Muscle of leg (tissue), 3 donors: ENCODE measurements at regions not wholly inside any gene's neighbourhood (a gene's known extent, or its start where the extent isn't known, plus 50 kb on each side); places are given as distances from the start of the nearest gene placed in this dataset.

Experiments
- DNase-seq: peaks from one replicate; pipeline ENCODE4 v3.0.0; 2013
- H3K27ac ChIP-seq: one replicate; pipeline ENCODE4 v1.5.1; 2013; ENCODE audit warnings: mild to moderate bottlenecking, low read length, control low read depth
- H3K27me3 ChIP-seq: one replicate; pipeline ENCODE4 v1.6.1; 2013; ENCODE audit warnings: low read length; ENCODE audit not compliant: control insufficient read depth, insufficient read depth
- H3K36me3 ChIP-seq: one replicate; pipeline ENCODE4 v1.6.1; 2013; ENCODE audit warnings: low read length; ENCODE audit not compliant: control insufficient read depth, insufficient read depth
- H3K4me1 ChIP-seq: one replicate; pipeline ENCODE4 v1.6.1; 2013; ENCODE audit warnings: low read length; ENCODE audit not compliant: control insufficient read depth, insufficient read depth
- H3K4me3 ChIP-seq: one replicate; pipeline ENCODE4 v1.5.1; 2013; ENCODE audit warnings: low read length, control low read depth
- H3K9me3 ChIP-seq: replicated peaks from 2 replicates; pipeline ENCODE4 v1.6.1; 2013; ENCODE audit warnings: low read depth, low read length; ENCODE audit not compliant: control insufficient read depth
- WGBS: methylation state at CpG from one replicate; pipeline ENCODE4 v1.1.5; 2013; ENCODE audit warnings: missing lambda C conversion rate; ENCODE audit not compliant: insufficient coverage; 5-methylcytosine and 5-hydroxymethylcytosine counted together

- Histone ChIP-seq H3K36me3 (no peaks in the 10 kb centered on the region), H3K27me3 (no peaks in the 10 kb centered on the region), H3K4me3 (no peak overlapping the region), H3K4me1 (no peaks in the 10 kb centered on the region), H3K9me3 (no peaks in the 10 kb centered on the region), H3K27ac (no peak overlapping the region)
- peak; percentile 11 for DNase-seq
Observed at GRCh38 chr4:167290678-167291077, 56.4 kb upstream of the SPOCK3 start.

DNA sequence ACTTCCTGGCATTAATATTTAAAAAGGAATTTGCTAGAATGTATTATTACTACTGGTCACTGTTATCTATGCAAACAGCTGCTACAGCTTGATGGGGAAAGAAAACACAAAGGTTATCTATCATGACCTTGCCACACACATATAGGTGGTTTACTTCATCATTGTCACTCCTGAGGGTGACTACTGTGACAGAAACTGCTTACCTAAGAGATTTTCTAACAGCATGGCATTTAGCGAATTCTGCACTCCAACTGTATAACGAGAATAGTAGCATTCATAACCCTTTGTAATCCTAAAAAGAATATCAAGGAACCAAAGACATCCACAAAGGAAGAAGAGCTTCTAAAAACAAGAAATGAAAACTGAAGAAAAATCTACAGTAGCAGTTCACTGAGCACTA is 74.6 kb upstream of the SPOCK3 start:
- H3K4me3 ChIP-seq = no peak overlapping the region
- H3K9me3 ChIP-seq = no peaks in the 10 kb centered on the region
- no peak overlapping the region for H3K27ac ChIP-seq
- no peak for DNase-seq
- H3K4me1 ChIP-seq = no peaks in the 10 kb centered on the region
- no peaks in the 10 kb centered on the region for H3K27me3 ChIP-seq
- WGBS = no CpG with 5 or more reads among the region's 2 CpGs
- H3K36me3 ChIP-seq = no peaks in the 10 kb centered on the region

DNA sequence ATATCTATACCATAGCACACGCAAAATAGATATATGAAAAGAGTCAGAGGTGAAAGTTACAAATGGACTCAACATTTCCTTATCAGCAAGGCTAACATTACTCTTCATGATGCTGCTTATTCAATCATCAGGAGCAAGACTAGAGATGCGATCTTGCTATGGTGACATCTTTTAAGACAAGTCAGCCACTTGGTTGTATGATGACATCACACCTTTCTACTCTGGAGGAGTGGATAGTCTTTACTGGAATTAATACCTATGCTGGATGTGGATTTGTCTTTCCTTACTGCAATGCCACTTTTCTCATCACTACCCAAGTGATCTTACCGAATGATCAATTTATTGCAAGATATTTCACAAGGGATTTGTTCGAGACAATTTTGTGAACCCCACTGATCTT is 87.0 kb upstream of the SPOCK3 start:
- WGBS = no CpG with 5 or more reads among the region's 4 CpGs
- Histone ChIP-seq H3K9me3 (no peaks in the 10 kb centered on the region), H3K4me3 (no peak overlapping the region), H3K4me1 (no peaks in the 10 kb centered on the region), H3K36me3 (no peaks in the 10 kb centered on the region), H3K27me3 (no peaks in the 10 kb centered on the region), H3K27ac (no peak overlapping the region)
- no peak for DNase-seq

DNA sequence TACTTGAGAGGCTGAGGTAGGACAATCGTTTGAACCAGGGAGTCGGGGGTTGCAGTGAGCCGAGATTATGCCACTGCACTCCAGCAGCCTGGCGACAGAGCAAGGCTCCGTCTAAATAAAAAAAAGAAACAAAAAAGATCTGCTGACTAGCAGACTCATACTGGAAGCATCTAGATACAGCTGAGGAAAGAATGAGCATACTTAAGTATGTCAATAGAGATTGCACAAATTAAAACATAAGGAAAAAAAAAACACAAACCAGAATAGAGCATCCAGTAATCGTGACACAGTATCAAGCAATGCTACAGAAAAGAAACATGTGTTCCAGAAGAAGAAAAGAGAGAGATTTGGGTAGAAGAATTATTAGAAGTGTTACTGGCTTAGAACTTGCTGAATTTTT is 105.5 kb upstream of the SPOCK3 start:
- no peak overlapping the region for H3K27ac ChIP-seq
- no peaks in the 10 kb centered on the region for H3K9me3 ChIP-seq
- no peaks in the 10 kb centered on the region for H3K36me3 ChIP-seq
- no peak overlapping the region for H3K4me3 ChIP-seq
- 85% methylated on average over 3 of the region's 6 CpGs for WGBS
- DNase-seq = no peak
- H3K27me3 ChIP-seq = no peaks in the 10 kb centered on the region
- H3K4me1 ChIP-seq = no peaks in the 10 kb centered on the region

DNA sequence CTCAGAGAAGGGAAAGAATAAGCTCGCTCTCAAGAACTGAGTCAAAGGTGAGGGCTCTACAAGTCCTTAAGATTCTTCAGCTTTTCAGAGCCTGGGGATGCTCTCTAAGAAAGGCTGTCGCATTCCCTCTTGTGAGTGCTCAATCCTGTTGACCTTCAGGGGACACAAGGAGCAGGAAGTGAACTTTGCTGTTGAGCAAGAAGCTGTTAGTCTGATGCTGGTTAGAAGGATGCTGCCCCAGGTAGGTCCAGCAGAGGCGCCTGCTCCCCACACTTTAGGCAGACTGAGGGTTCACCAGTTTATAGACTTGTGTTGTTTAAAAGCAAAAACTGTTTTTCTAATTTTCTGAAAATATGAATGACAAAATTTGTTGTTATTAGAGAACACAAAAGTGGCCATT is 125.4 kb upstream of the SPOCK3 start:
- Histone ChIP-seq H3K27me3 (no peaks in the 10 kb centered on the region), H3K4me3 (no peak overlapping the region), H3K4me1 (no peaks in the 10 kb centered on the region), H3K36me3 (no peaks in the 10 kb centered on the region), H3K9me3 (no peaks in the 10 kb centered on the region), H3K27ac (no peak overlapping the region)
- 73% methylated on average over 1 of the region's 3 CpGs for WGBS
- no peak for DNase-seq

- Histone ChIP-seq H3K27ac (no peak overlapping the region), H3K4me3 (no peak overlapping the region), H3K27me3 (no peaks in the 10 kb centered on the region), H3K9me3 (no peaks in the 10 kb centered on the region), H3K36me3 (no peaks in the 10 kb centered on the region), H3K4me1 (no peaks in the 10 kb centered on the region)
- DNase-seq = peak; percentile 1
- WGBS = no CpG with 5 or more reads among the region's 4 CpGs
Observed at GRCh38 chr4:167379076-167379835, 145.0 kb upstream of the SPOCK3 start.

DNA sequence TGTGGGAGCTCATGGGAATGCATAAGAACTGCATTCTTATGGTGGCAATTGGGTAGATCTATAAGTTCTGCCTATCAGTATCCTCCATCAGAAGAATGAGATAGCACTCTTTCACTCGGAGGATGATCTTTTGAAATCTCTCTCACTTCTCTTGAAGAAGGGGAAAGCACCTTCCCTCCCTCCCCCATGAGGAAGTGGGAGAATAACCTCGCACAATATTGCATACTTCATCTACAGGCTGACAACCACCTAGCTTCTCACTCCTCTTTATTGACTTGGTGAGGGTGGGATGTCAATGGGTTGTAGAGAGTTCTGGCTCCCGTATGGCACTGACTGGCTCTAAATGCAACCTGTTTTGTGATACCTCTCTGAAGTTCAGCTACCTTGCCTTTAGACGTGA is 146.7 kb upstream of the SPOCK3 start:
- WGBS = 85% methylated on average over 2 of the region's 4 CpGs

DNA sequence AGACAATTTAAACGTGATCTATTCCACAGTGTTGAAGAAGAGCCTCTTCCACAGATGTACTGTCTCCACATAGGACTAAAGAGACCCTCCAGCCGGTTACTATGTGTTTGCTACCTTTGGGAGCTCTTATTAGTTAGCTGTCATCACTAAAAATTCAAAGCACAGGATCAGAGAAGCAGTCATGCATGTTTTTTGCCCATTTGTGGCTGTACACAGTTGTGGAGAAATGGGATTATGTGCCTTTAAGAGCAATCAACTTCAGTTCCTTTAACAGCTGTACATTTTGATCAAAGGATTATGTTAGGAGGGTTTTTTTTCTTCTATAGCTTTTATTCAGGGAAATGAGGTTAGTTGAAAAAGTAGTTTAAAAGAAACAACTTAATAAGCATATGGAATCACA is 149.0 kb upstream of the SPOCK3 start:
- WGBS = no CpG with 5 or more reads among the region's 2 CpGs
- DNase-seq = no peak
- H3K4me3 ChIP-seq = no peak overlapping the region
- no peak overlapping the region for H3K27ac ChIP-seq
- H3K4me1 ChIP-seq = no peaks in the 10 kb centered on the region
- no peaks in the 10 kb centered on the region for H3K27me3 ChIP-seq
- no peaks in the 10 kb centered on the region for H3K9me3 ChIP-seq
- no peaks in the 10 kb centered on the region for H3K36me3 ChIP-seq

More for the DNA sequence above, 146.7 kb upstream of the SPOCK3 start:
- no peaks in the 10 kb centered on the region for H3K36me3 ChIP-seq
- no peak overlapping the region for H3K4me3 ChIP-seq
- no peak for DNase-seq
- H3K9me3 ChIP-seq = no peaks in the 10 kb centered on the region
- H3K27ac ChIP-seq = no peak overlapping the region
- no peaks in the 10 kb centered on the region for H3K4me1 ChIP-seq
- H3K27me3 ChIP-seq = no peaks in the 10 kb centered on the region

DNA sequence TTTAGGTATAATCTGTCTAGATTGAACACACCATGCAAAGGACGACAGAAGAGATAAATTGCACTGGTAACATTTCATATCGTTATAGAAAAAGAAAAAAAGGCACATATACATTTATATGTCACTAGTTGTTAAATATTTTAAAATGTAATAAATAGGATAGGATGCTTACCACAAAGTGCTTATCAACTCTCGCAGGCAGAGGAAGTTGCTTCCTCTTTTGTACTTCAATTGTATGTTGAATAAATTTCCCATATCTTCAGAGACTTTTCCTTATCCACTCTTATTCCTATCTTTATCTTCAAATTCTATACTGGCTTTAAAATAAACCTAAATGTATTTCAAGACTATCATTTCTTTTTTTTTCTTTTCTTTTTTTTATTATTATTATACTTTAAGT is 163.3 kb upstream of the SPOCK3 start:
- Histone ChIP-seq H3K4me1 (no peaks in the 10 kb centered on the region), H3K9me3 (no peaks in the 10 kb centered on the region), H3K27me3 (no peaks in the 10 kb centered on the region), H3K36me3 (no peaks in the 10 kb centered on the region), H3K4me3 (no peak overlapping the region), H3K27ac (no peak overlapping the region)
- no CpG with 5 or more reads among the region's 3 CpGs for WGBS
- no peak for DNase-seq

- no peak for DNase-seq
- WGBS = no CpG with 5 or more reads among the region's 1 CpG
- H3K36me3 ChIP-seq = no peaks in the 10 kb centered on the region
- H3K9me3 ChIP-seq = no peaks in the 10 kb centered on the region
- H3K27me3 ChIP-seq = no peaks in the 10 kb centered on the region
- H3K27ac ChIP-seq = no peak overlapping the region
- H3K4me3 ChIP-seq = no peak overlapping the region
- no peaks in the 10 kb centered on the region for H3K4me1 ChIP-seq
Observed at GRCh38 chr4:167399201-167399600, 164.9 kb upstream of the SPOCK3 start.

- Histone ChIP-seq H3K4me3 (no peak overlapping the region), H3K27ac (no peak overlapping the region), H3K27me3 (no peaks in the 10 kb centered on the region), H3K9me3 (no peaks in the 10 kb centered on the region), H3K36me3 (no peaks in the 10 kb centered on the region), H3K4me1 (no peaks in the 10 kb centered on the region)
- DNase-seq = no peak
- no CpG with 5 or more reads among the region's 1 CpG for WGBS
Observed at GRCh38 chr4:167406181-167406580, 171.9 kb upstream of the SPOCK3 start.
